ENCODE measurements at regions not wholly inside any gene's neighbourhood (a gene's known extent, or its start where the extent isn't known, plus 50 kb on each side); places are given as distances from the start of the nearest gene placed in this dataset.

- TF ChIP-seq ZNF302 (CRISPR knock-in tag; IDR thresholded peaks at IDR 0.05) = no peak
- TF ChIP-seq RARB (CRISPR knock-in tag; IDR thresholded peaks at IDR 0.05) = no peak
- TF ChIP-seq MAFK (IDR thresholded peaks at IDR 0.05; ENCODE audit: partially characterized antibody) = no peak
- TF ChIP-seq FOSL2 (IDR thresholded peaks at IDR 0.05) = no peak
- TF ChIP-seq FOSL2 (CRISPR knock-in tag; IDR thresholded peaks at IDR 0.05) = no peak
- no peak for TF ChIP-seq ZSCAN20 (CRISPR knock-in tag; IDR thresholded peaks at IDR 0.05)
- TF ChIP-seq HOXB13 (CRISPR knock-in tag; IDR thresholded peaks at IDR 0.05; ENCODE audit: low read depth) = no peak
Observed at GRCh38 chr21:43321111-43321510, 105.8 kb downstream of the SIK1 start (continued).

GRCh38 chr21:43320526-43320925, 106.4 kb downstream of the SIK1 start:
- CTCF ChIA-PET = interaction anchor here (0.9 to 1.3 kb wide), 2 partner anchors 13 to 334 kb away, joined by 3 to 4 read pairs; no protein-coding TSS in a partner anchor

GRCh38 chr21:43318841-43319781, 107.8 kb downstream of the SIK1 start:
- ChIA-PET POLR2A (no interaction called here), CTCF (interaction anchor here (1.2 kb wide), 1 partner anchor 12 kb away, joined by 3 read pairs; no protein-coding TSS in a partner anchor)
- H3K27ac ChIP-seq = peak overlapping the region; percentile 48 to 75; a peak in 5 of 6 replicates
- no peak overlapping the region for H3K4me3 ChIP-seq
- DNase-seq (ENCODE audit: low read depth in 1 of 2, low spot score in 1 of 2) (peak in 1 of 2 experiments; percentile 55), ATAC-seq (peak; percentile 54 to 57; a peak in 4 of 6 replicates), FAIRE-seq (no peak)
- TF ChIP-seq SREBF2 (IDR thresholded peaks at IDR 0.05) (no peak), BHLHE40 (IDR thresholded peaks at IDR 0.05; ENCODE audit: low read depth, low read length) (no peak), NR3C1 (IDR thresholded peaks at IDR 0.05) (no peak), CEBPB (IDR thresholded peaks at IDR 0.05) (no peak), E2F6 (IDR thresholded peaks at IDR 0.05; ENCODE audit: borderline replicate concordance, low read depth) (no peak), MAX (IDR thresholded peaks at IDR 0.05) (no peak), TFCP2L1 (CRISPR knock-in tag; IDR thresholded peaks at IDR 0.05) (no peak), FOSL2 (IDR thresholded peaks at IDR 0.05) (no peak), FOSL2 (CRISPR knock-in tag; IDR thresholded peaks at IDR 0.05) (peak; percentile 59)
- peak overlapping the region; percentile 24; the same call in 2 of the 3 replicates for H3K4me2 ChIP-seq
- H3K9me3 ChIP-seq = peaks cover 6% of the 10 kb centered on the region; the same call in 1 of the 3 replicates
- 77% methylated on average over 27 of the region's 32 CpGs for WGBS (ENCODE audit: missing lambda C conversion rate)
- H3K4me1 ChIP-seq = peaks cover 20% of the 10 kb centered on the region

More at GRCh38 chr21:43320526-43320925, 106.4 kb downstream of the SIK1 start:
- DNase-seq (ENCODE audit: low read depth in 1 of 2, low spot score in 1 of 2) (no peak), ATAC-seq (no peak), FAIRE-seq (no peak)
- 95% methylated on average over 5 of the region's 5 CpGs for WGBS (ENCODE audit: missing lambda C conversion rate)
- POLR2A ChIA-PET = no interaction called here
- Histone ChIP-seq H3K27ac (peak overlapping the region; percentile 24 to 75; a peak in 3 of 6 replicates), H3K9me3 (peaks cover 6% of the 10 kb centered on the region; the same call in 1 of the 3 replicates), H3K4me3 (no peak overlapping the region), H3K4me2 (no peak overlapping the region), H3K4me1 (peaks cover 20% of the 10 kb centered on the region)
- TF ChIP-seq EHMT2 (IDR thresholded peaks at IDR 0.05; ENCODE audit: low read depth) (no peak), E2F6 (IDR thresholded peaks at IDR 0.05; ENCODE audit: borderline replicate concordance, low read depth) (no peak), CBX8 (IDR thresholded peaks at IDR 0.05) (no peak), JUN (IDR thresholded peaks at IDR 0.05) (no peak), PHF8 (IDR thresholded peaks at IDR 0.05; ENCODE audit: borderline replicate concordance, low read depth) (no peak), CEBPB (IDR thresholded peaks at IDR 0.05) (no peak), RARB (CRISPR knock-in tag; IDR thresholded peaks at IDR 0.05) (no peak), KDM1A (IDR thresholded peaks at IDR 0.05; ENCODE audit: low read depth) (no peak)

GRCh38 chr21:43318368-43318767, 108.6 kb downstream of the SIK1 start:
- no peak for FAIRE-seq
- 89% methylated on average over 7 of the region's 7 CpGs for WGBS (ENCODE audit: missing lambda C conversion rate)
- H3K4me1 ChIP-seq = peaks cover 20% of the 10 kb centered on the region
- DNase-seq (ENCODE audit: low read depth in 1 of 2, low spot score in 1 of 2) = no peak
- H3K9me3 ChIP-seq = peaks cover 6% of the 10 kb centered on the region; the same call in 1 of the 3 replicates
- ChIA-PET CTCF (no interaction called here), POLR2A (no interaction called here)
- no peak for TF ChIP-seq RARB (CRISPR knock-in tag; IDR thresholded peaks at IDR 0.05)
- TF ChIP-seq EP300 (IDR thresholded peaks at IDR 0.05) = no peak
- TF ChIP-seq MAZ (IDR thresholded peaks at IDR 0.05; ENCODE audit: borderline replicate concordance, low read depth, low read length) = no peak
- no peak for TF ChIP-seq CHD4 (IDR thresholded peaks at IDR 0.05; ENCODE audit: borderline replicate concordance)
- TF ChIP-seq KDM5A (IDR thresholded peaks at IDR 0.05) = no peak
- no peak for TF ChIP-seq TP53 (CRISPR knock-in tag; IDR thresholded peaks at IDR 0.05)
- TF ChIP-seq ATOH8 (CRISPR knock-in tag; IDR thresholded peaks at IDR 0.05; ENCODE audit: low read depth) = no peak
- no peak for TF ChIP-seq HES2 (IDR thresholded peaks at IDR 0.05)
- TF ChIP-seq HMGXB4 (CRISPR knock-in tag; IDR thresholded peaks at IDR 0.05; ENCODE audit: borderline replicate concordance) = no peak
- TF ChIP-seq EHF (CRISPR knock-in tag; IDR thresholded peaks at IDR 0.05) = no peak
- no peak overlapping the region; the same call in 2 of the 3 replicates for H3K4me2 ChIP-seq
- ATAC-seq = no peak
- peak overlapping the region in 1 of 2 experiments; percentile 75; a peak in 3 of 6 replicates for H3K27ac ChIP-seq
- no peak overlapping the region for H3K4me3 ChIP-seq
